ENCODE measurements at regions not wholly inside any gene's neighbourhood (a gene's known extent, or its start where the extent isn't known, plus 50 kb on each side); places are given as distances from the start of the nearest gene placed in this dataset.

- Mint-ChIP-seq H3K4me1 (no peaks in the 10 kb centered on the region), H3K36me3 (no peaks in the 10 kb centered on the region), H3K4me3 (no peak overlapping the region), H3K9me3 (peaks cover 7% of the 10 kb centered on the region), H3K27ac (no peak overlapping the region)
- DNase-seq (ENCODE audit: low spot score in 2 of 2) (no peak), ATAC-seq (no peak)
Measured at GRCh38 chr2:58852905-58853304, 611.8 kb upstream of the FANCL start.

- H3K4me1 Mint-ChIP-seq: no peaks in the 10 kb centered on the region
- ATAC-seq: no peak
Measured at GRCh38 chr2:58852243-58852642, 611.1 kb upstream of the FANCL start.

GRCh38 chr2:58851598-58851997 is 610.5 kb upstream of the FANCL start:
- Mint-ChIP-seq H3K36me3 (no peaks in the 10 kb centered on the region), H3K27ac (no peak overlapping the region), H3K9me3 (peaks cover 7% of the 10 kb centered on the region), H3K4me3 (no peak overlapping the region), H3K4me1 (no peaks in the 10 kb centered on the region)
- ATAC-seq: no peak
- no peak for DNase-seq (ENCODE audit: low spot score in 2 of 2)

More at GRCh38 chr2:58852243-58852642, 611.1 kb upstream of the FANCL start:
- no peak for DNase-seq (ENCODE audit: low spot score in 2 of 2)
- H3K4me3 Mint-ChIP-seq: no peak overlapping the region
- H3K27ac Mint-ChIP-seq: no peak overlapping the region
- peaks cover 5% of the 10 kb centered on the region for H3K9me3 Mint-ChIP-seq
- no peaks in the 10 kb centered on the region for H3K36me3 Mint-ChIP-seq

- H3K4me3 Mint-ChIP-seq: no peak overlapping the region
- DNase-seq (ENCODE audit: low spot score in 2 of 2): no peak
- H3K9me3 Mint-ChIP-seq: peaks cover 6% of the 10 kb centered on the region
- no peak for ATAC-seq
- H3K4me1 Mint-ChIP-seq: no peaks in the 10 kb centered on the region
- H3K36me3 Mint-ChIP-seq: no peaks in the 10 kb centered on the region
- no peak overlapping the region for H3K27ac Mint-ChIP-seq
Measured at GRCh38 chr2:58845011-58845410, 603.9 kb upstream of the FANCL start.

- no peak overlapping the region for H3K27ac Mint-ChIP-seq
- H3K4me1 Mint-ChIP-seq: no peaks in the 10 kb centered on the region
- DNase-seq (ENCODE audit: low spot score in 2 of 2) (no peak), ATAC-seq (no peak)
- no peaks in the 10 kb centered on the region for H3K36me3 Mint-ChIP-seq
- H3K4me3 Mint-ChIP-seq: no peak overlapping the region
- peaks cover 9% of the 10 kb centered on the region for H3K9me3 Mint-ChIP-seq
Measured at GRCh38 chr2:58842501-58843155, 601.5 kb upstream of the FANCL start.

- ATAC-seq (no peak), DNase-seq (ENCODE audit: low spot score in 2 of 2) (no peak)
- Mint-ChIP-seq H3K4me3 (no peak overlapping the region), H3K27ac (no peak overlapping the region), H3K9me3 (peaks cover 23% of the 10 kb centered on the region), H3K4me1 (no peaks in the 10 kb centered on the region), H3K36me3 (no peaks in the 10 kb centered on the region)
Measured at GRCh38 chr2:58834404-58834803, 593.3 kb upstream of the FANCL start.

- DNase-seq (ENCODE audit: low spot score in 2 of 2) (no peak), ATAC-seq (no peak)
- no peaks in the 10 kb centered on the region for H3K36me3 Mint-ChIP-seq
- H3K9me3 Mint-ChIP-seq: peaks cover 35% of the 10 kb centered on the region
- no peaks in the 10 kb centered on the region for H3K4me1 Mint-ChIP-seq
- no peak overlapping the region for H3K27ac Mint-ChIP-seq
- no peak overlapping the region for H3K4me3 Mint-ChIP-seq
Measured at GRCh38 chr2:58826795-58827194, 585.7 kb upstream of the FANCL start.

- H3K36me3 Mint-ChIP-seq: no peaks in the 10 kb centered on the region
- no peaks in the 10 kb centered on the region for H3K4me1 Mint-ChIP-seq
- ATAC-seq (no peak), DNase-seq (ENCODE audit: low spot score in 2 of 2) (no peak)
- H3K9me3 Mint-ChIP-seq: peaks cover 2% of the 10 kb centered on the region
- no peak overlapping the region for H3K27ac Mint-ChIP-seq
- H3K4me3 Mint-ChIP-seq: no peak overlapping the region
Measured at GRCh38 chr2:58812771-58813344, 571.7 kb upstream of the FANCL start.

- H3K4me3 Mint-ChIP-seq: no peak overlapping the region
- H3K9me3 Mint-ChIP-seq: peaks cover 5% of the 10 kb centered on the region
- DNase-seq (ENCODE audit: low spot score in 2 of 2) (no peak), ATAC-seq (no peak)
- no peaks in the 10 kb centered on the region for H3K4me1 Mint-ChIP-seq
- H3K27ac Mint-ChIP-seq: no peak overlapping the region
- H3K36me3 Mint-ChIP-seq: no peaks in the 10 kb centered on the region
Measured at GRCh38 chr2:58805126-58805525, 564.0 kb upstream of the FANCL start.

- DNase-seq (ENCODE audit: low spot score in 2 of 2) (no peak), ATAC-seq (no peak)
- H3K4me3 Mint-ChIP-seq: no peak overlapping the region
- no peaks in the 10 kb centered on the region for H3K36me3 Mint-ChIP-seq
- peaks cover 5% of the 10 kb centered on the region for H3K9me3 Mint-ChIP-seq
- no peak overlapping the region for H3K27ac Mint-ChIP-seq
- H3K4me1 Mint-ChIP-seq: no peaks in the 10 kb centered on the region
Measured at GRCh38 chr2:58803192-58803591, 562.1 kb upstream of the FANCL start.

GRCh38 chr2:58800881-58801280 is 559.8 kb upstream of the FANCL start:
- Mint-ChIP-seq H3K9me3 (peaks cover 5% of the 10 kb centered on the region), H3K4me1 (no peaks in the 10 kb centered on the region), H3K27ac (no peak overlapping the region), H3K36me3 (no peaks in the 10 kb centered on the region), H3K4me3 (no peak overlapping the region)
- DNase-seq (ENCODE audit: low spot score in 2 of 2): no peak
- no peak for ATAC-seq

GRCh38 chr2:58798676-58799208 is 557.6 kb upstream of the FANCL start:
- H3K36me3 Mint-ChIP-seq: no peaks in the 10 kb centered on the region
- no peaks in the 10 kb centered on the region for H3K4me1 Mint-ChIP-seq
- H3K9me3 Mint-ChIP-seq: no peaks in the 10 kb centered on the region
- no peak overlapping the region for H3K4me3 Mint-ChIP-seq
- ATAC-seq (no peak), DNase-seq (ENCODE audit: low spot score in 2 of 2) (no peak)
- no peak overlapping the region for H3K27ac Mint-ChIP-seq

- Mint-ChIP-seq H3K27ac (no peak overlapping the region), H3K4me3 (no peak overlapping the region), H3K4me1 (no peaks in the 10 kb centered on the region), H3K36me3 (no peaks in the 10 kb centered on the region), H3K9me3 (no peaks in the 10 kb centered on the region)
- DNase-seq (ENCODE audit: low spot score in 2 of 2): no peak
- no peak for ATAC-seq
Measured at GRCh38 chr2:58796239-58796910, 555.2 kb upstream of the FANCL start.

- no peaks in the 10 kb centered on the region for H3K9me3 Mint-ChIP-seq
- no peak overlapping the region for H3K27ac Mint-ChIP-seq
- H3K4me3 Mint-ChIP-seq: no peak overlapping the region
- ATAC-seq (no peak), DNase-seq (ENCODE audit: low spot score in 2 of 2) (no peak)
- no peaks in the 10 kb centered on the region for H3K4me1 Mint-ChIP-seq
- H3K36me3 Mint-ChIP-seq: no peaks in the 10 kb centered on the region
Measured at GRCh38 chr2:58794916-58795315, 553.8 kb upstream of the FANCL start.

- H3K4me3 Mint-ChIP-seq: no peak overlapping the region
- H3K4me1 Mint-ChIP-seq: no peaks in the 10 kb centered on the region
- H3K9me3 Mint-ChIP-seq: no peaks in the 10 kb centered on the region
- H3K36me3 Mint-ChIP-seq: no peaks in the 10 kb centered on the region
- no peak overlapping the region for H3K27ac Mint-ChIP-seq
- ATAC-seq: no peak
- no peak for DNase-seq (ENCODE audit: low spot score in 2 of 2)
Measured at GRCh38 chr2:58794103-58794502, 553.0 kb upstream of the FANCL start.

GRCh38 chr2:58788402-58788801 is 547.3 kb upstream of the FANCL start:
- ATAC-seq: no peak
- H3K4me1 Mint-ChIP-seq: no peaks in the 10 kb centered on the region
- DNase-seq (ENCODE audit: low spot score in 2 of 2): no peak
- H3K36me3 Mint-ChIP-seq: no peaks in the 10 kb centered on the region
- no peak overlapping the region for H3K27ac Mint-ChIP-seq
- H3K4me3 Mint-ChIP-seq: no peak overlapping the region
- H3K9me3 Mint-ChIP-seq: peaks cover 4% of the 10 kb centered on the region
